ENCODE measurements at regions not wholly inside any gene's neighbourhood (a gene's known extent, or its start where the extent isn't known, plus 50 kb on each side); places are given as distances from the start of the nearest gene placed in this dataset.

DNA sequence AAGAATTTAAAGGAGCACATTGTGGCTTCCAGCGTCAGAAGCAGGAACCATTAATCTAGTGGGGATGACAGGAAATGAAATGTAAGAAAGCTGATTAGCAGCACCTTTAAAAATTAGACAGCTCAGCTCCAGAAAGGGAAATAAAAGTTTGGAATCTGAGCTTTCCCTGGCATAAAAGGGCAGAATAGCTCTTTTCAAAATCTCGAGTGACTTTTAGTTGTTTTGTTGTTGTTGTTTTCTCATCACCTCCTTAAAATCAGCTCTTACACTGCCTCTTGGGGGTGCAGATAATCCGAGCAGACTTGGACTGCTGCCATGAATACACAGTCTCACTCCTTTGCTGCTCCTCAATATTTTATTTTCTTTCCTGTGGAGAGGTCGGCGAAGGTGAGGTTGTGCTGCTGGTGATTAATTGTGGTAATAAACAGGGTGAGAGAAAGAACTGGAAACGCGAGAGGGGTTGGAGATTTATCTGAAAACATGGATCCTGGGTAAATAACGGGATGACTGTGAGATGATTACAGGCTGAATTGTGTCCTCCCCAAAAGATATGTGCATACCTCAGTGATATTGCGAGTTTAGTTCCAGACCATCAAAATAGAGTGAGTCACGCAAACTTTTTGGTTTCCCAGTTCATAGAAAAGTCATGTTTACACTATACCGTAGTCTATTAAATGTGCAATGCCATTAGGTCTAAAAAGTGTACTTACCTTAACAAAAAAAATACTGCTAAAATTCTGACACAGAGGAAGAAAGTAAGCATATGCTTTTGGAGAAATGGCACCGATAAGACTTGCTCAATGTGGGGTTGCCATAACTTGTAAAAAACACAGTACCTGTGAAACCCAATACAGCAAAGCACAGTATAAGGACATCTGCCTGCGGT, 787.7 kb downstream of the UQCRFS1 start:
- no peak for DNase-seq

- DNase-seq: no peak
Measured at GRCh38 chr19:28424662-28425045, 788.3 kb downstream of the UQCRFS1 start.

GRCh38 chr19:28424077-28424476, 788.9 kb downstream of the UQCRFS1 start:
- DNase-seq: no peak

DNA sequence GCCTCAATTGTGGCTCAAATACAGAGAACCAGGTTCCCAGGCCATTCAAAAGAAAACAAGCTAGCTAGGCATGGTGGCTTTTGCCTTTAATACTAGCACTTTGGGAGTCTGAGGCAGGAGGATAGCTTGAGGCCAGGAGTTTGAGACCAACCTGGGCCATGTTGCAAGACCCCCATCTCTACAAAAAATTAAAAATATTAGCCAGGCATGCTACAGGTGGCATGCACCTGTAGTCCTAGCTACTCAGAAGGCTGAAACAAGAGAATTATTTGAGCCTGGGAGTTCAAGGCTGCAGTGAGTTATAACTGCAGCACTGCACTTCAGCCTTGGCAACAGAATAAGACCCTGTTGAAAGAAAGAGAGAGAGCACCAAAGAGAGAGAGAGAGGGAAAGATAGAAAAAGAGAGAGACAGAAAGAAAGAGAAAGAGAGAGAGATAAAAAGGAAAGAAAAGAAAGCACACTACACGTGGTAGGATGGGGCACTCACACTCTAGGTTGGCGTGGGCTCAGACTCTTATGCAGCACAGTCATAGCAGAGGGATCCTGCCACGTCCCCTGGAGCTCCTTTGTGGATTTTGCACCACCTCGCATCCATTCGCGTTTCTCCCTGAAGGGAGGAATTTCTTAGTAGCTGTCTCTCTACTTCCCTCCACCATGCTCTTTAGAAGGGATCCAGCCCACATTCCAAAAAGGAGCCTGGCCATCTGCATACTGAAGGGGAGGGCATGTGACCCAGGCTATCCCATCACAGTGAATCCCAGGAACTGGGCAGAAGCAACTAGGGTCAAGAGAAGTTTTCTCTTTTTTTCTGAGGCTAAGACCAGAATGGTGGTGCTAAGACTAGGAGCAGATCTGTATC, 789.9 kb downstream of the UQCRFS1 start:
- DNase-seq: no peak

DNA sequence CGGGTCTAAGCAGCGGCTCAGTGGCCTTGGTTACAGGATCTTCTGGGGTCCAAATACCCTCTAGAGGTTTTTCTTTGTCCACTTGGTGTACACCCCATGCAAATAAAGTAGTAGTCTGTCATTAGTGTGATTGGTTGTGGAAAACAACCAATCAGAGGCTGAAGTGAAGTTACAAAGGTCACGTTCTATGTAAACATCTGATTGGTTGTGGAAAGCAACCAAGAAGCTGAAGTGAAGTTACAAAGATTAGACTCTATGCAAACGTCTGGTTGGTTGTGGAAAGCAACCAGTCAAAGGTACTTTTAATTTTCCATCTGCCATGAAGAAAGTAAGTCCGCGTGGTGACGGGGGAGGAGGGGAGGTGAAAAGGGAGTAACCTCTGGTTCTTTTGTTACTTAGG, 790.9 kb downstream of the UQCRFS1 start:
- no peak for DNase-seq

GRCh38 chr19:28420811-28421550, 792.0 kb downstream of the UQCRFS1 start:
- no peak for DNase-seq

DNA sequence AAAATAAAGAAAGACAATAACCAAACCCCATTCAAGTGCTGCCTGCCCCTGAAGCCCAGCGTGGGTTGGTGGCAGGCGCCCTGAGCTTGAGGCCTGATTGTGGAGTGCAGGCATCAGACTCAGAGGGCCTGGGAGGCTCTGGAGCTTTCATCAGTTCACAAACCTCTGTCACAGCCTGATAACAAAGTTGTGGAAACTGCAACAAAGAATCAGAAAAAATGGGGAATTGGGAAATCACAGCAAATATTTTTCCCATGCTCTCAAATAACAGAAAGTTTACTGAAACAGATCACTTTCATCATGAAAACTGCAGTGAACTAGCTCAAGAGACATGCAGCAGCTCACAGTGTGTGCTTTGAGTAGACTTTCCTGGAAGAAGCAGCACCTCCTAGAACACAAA, 793.6 kb downstream of the UQCRFS1 start:
- no peak for DNase-seq

DNA sequence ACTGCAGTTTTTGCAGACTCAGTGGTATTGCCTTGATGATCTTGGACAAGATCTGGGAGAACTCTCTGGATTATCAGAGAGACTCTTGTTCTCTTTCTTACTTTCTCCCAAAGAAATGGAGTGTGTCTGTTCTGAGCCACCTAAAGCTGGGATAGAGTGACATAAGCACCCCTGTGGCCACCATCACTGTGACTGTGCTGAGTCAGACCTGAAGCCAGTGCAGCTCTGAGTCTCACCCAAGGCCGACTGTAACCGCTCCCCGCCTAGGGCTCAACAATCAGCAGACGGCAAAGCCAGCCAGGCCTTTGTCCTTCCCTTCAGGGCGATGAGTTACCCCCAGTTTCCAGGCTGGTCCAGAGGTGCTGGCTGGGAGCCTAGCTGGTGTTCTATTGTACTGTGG, 795.6 kb downstream of the UQCRFS1 start:
- no peak for DNase-seq

DNA sequence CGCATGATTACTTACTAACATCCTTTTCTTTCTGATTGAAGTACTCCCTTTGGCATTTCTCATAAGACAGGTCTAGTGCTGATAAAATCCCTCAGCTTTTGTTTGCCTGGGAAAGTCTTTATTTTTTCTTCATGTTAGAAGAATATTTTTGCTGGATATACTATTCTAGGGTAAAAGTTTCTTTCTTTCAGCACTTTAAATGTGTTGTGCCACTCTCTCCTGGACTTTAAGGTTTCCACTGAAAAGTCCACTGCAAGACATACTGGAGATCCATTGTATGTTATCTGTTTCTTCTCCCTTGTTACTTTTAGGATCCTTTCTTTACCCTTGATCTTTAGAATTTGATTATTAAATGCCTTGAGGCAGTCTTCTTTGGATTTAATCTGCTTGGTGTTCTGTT, 796.7 kb downstream of the UQCRFS1 start:
- no peak for DNase-seq

GRCh38 chr19:28414748-28415147, 798.2 kb downstream of the UQCRFS1 start:
- DNase-seq: no peak

DNA sequence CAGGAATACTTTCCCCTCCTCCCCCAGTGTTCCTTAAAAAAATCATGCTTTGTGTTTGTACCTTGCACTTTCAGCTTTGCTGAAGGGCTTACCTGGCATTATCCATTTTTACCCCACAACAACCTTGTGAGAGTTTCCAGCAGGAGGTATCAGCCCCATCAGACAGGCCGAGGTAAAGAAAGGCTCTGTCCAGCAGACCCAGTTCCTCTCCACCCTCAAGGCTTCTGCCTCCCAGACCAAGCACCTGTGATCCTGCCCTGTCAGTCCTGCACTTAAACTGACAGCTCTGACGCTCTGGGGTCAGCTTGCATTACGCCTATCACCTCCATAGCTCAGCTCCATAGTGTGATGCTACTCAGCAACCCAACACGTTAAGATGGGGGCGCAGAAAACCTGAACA, 803.1 kb downstream of the UQCRFS1 start:
- no peak for DNase-seq

GRCh38 chr19:28406966-28407365, 806.0 kb downstream of the UQCRFS1 start:
- no peak for DNase-seq

GRCh38 chr19:28405346-28405742, 807.6 kb downstream of the UQCRFS1 start:
- DNase-seq: peak; percentile 53

- DNase-seq: no peak
Measured at GRCh38 chr19:28404472-28404871, 808.5 kb downstream of the UQCRFS1 start.

DNA sequence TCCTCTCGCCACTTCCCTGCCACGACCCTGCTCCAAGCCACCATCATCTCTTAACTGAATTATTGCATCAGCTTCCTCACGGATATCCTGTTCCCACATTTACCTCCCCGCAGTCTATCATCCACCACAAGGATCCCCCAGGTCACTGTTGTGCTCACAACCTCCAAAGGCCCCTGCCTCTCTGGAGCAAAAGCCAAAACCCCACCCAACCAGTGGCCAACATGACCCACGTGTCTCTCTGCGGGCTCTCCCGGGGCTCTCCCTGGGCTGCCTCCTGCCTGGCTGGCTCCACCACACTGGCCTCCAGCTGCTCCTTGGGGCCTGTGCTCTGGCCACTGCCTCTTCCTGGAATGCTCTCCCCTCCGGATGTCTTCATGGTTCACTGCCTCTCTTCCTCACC, 809.3 kb downstream of the UQCRFS1 start:
- DNase-seq: no peak

DNA sequence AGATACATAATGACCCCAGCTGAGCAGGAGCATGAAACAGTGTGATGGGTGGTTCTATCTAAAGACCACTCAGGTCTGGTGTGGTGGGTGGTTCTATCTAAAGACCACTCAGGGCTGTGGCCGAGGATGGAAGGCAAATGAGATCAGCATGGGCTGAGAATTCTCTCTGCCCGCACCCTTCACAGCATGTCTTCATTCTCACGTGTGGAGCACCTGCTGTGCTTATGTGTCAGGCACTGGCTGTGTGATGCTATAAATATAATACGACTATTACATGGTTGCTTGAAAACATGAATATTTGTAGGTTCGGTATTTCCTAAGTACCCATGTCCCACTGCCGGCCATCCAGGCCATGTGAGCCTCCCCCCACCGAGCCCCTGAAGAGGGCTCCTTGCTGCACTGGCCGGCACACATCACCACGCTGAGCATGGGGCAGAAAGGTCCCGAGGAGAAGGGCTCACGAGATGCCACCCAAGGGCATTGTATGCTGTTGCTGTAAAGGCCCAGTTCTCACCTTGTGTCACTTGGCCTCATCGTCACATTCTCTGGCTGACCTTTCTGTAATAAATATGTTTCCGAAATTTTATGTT, 810.2 kb downstream of the UQCRFS1 start:
- no peak for DNase-seq

DNA sequence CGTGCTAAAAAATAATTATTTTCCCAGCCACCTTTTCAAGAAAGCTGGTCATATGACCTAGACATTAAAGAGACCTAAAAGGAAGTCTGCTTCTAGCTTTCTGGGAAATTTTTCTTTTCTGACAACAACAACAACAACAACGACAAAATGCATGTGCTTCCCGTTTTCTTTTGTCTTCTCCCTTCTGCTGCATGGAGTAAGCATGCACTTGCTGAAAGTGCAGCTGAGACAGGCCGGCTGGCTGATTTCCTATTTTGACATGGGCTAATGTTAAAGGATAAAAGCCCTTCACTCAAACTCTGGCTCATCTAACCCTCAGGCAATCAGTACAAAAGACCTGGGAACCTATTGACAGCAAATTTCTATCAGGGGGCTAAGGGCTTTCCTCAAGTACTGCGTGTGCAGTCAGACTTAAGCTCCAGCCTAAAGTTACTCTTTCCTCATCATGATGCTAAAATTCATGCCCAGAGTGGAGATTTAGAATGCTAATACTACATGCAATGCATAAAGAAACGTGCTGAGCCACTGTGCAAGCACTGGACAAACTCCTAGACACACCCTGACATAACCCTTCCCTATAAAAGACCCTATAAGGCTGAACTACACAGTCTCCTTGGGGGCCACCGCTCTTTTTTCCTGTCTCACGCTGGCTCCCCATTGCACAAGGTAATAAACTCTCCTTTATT, 811.1 kb downstream of the UQCRFS1 start:
- no peak for DNase-seq

DNA sequence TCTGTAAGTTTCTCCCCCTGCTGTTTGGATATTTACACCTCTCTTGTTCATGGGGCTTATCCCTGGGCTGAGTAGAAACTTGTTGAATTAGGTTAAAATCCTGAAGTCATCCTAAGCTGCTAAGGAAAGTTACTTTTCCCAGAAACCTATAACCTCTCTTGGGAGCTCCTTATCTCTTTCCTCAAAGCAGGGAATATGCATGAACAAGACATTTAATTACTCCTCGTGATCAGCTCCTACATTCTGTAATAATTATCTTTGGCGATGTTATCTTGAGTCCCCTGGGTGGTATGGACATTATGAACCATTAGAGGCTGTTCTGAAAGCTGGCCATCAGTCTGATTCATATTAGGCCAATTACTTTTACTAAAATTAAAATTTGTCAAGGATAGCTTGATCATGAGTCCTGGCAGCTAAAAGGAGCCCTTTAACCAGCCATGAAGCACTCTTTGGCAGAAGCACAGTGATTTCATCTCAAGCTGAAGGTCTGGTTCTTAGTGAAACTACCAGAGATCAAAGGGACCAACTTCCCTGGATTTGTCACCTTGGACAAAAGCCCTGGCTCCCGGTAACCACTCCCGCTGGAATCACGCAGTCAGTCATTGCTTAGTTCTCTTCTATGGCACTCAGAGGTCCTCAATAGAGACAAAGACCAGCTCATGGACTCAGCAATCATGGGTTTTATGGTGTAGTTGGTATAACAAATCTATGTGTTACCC, 811.8 kb downstream of the UQCRFS1 start:
- no peak for DNase-seq

DNA sequence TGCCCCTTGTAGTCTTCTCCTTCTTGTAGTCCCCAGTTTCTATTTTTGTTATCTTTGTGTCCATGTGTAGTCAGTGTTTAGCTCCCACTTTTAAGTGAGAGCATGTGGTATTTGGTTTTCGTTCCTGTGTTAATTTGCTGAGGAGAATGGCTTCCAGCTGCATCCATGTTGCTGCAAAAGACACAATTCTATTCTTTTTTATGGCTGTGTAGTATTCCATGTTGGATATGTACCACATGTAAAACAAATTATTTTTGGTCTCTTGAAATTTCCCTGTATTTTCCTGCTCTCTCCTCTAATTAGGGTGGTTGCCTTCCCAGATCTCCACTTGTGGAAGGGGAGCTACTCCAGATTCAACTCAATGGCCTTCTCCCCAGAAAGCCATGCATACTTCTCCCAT, 813.8 kb downstream of the UQCRFS1 start:
- no peak for DNase-seq

GRCh38 chr19:28397800-28398199, 815.2 kb downstream of the UQCRFS1 start:
- DNase-seq: no peak

- no peak for DNase-seq
Measured at GRCh38 chr19:28397306-28397705, 815.6 kb downstream of the UQCRFS1 start.
